ENCODE measurements at regions not wholly inside any gene's neighbourhood (a gene's known extent, or its start where the extent isn't known, plus 50 kb on each side); places are given as distances from the start of the nearest gene placed in this dataset.

DNA sequence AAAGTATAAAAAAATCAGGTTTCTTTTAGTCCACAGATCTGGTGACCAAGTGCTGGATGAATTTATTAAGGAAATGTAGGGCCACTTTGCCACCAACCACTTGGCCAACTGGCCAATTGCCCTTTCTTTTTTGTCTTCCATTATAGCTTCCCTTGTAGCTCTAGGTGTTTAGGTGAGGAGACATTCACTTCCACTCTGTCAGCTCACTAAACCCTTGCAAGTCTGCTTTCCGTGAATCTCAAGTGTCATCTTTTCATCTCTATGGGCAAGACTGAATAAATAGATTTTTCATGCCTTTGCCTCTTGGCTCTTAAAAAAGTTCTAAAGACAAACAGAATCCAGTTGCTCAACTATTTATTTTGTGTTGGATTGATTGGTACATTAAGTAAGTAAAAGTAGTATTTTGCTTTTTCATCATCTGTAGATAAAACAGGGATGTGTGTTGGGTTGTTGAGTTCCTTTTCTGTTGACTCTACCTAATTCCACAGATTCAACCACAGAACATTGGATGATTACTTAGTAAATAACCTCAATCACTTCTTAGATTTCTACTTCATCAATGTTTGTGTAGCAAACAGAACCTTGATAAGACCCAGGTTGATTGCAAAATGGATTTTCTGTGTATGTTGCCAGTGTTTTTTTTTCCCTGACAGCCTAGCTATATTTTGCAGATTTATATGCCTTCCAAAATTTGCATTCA is 68.1 kb upstream of the GRXCR1 start:
- no peak for DNase-seq (ENCODE audit: low read depth)
- in situ Hi-C loops (cut with HindIII; ENCODE audit: low sequenced_read_pairs): no loop called here
- TF ChIP-seq, protein P1, sequence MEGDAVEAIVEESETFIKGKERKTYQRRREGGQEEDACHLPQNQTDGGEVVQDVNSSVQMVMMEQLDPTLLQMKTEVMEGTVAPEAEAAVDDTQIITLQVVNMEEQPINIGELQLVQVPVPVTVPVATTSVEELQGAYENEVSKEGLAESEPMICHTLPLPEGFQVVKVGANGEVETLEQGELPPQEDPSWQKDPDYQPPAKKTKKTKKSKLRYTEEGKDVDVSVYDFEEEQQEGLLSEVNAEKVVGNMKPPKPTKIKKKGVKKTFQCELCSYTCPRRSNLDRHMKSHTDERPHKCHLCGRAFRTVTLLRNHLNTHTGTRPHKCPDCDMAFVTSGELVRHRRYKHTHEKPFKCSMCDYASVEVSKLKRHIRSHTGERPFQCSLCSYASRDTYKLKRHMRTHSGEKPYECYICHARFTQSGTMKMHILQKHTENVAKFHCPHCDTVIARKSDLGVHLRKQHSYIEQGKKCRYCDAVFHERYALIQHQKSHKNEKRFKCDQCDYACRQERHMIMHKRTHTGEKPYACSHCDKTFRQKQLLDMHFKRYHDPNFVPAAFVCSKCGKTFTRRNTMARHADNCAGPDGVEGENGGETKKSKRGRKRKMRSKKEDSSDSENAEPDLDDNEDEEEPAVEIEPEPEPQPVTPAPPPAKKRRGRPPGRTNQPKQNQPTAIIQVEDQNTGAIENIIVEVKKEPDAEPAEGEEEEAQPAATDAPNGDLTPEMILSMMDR (IDR thresholded peaks at IDR 0.05; ENCODE audit: low read depth, low read length, missing control alignments): no peak
- no peak overlapping the region for H3K4me3 ChIP-seq (ENCODE audit: low read depth, low read length)

- in situ Hi-C loops (cut with HindIII; ENCODE audit: low sequenced_read_pairs): no loop called here
Observed at GRCh38 chr4:42821230-42821629, 71.3 kb upstream of the GRXCR1 start.

DNA sequence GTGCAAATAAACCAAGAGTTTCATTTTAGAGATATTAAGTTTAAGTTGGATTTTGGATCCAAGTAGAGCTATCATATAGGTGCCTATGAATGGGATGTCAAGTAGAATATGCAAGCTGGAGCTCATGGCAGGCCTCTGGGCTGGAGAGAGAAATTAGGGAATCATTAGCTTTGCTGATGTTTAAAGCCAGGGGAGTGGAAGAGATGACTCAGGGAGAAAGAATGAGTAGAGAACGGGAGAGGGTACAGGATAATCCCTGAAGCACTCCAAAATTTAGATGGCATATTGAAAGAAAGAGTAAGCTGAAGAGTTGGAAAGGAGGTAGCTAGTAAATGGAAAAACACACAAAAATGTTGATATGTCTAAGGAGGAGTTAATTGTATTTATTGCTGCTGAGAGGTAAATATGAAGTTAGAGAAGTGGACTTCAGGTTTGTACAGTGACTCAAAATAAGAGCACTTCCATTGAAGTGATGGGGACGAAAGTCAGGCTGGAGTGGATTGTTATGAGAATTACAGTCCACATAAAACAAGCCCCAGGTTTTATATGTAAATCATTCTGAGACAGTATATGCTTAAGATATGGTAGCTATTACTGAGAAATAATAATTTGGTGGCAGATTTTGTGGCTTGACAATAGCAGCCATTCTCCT is 72.5 kb upstream of the GRXCR1 start:
- no peak overlapping the region for H3K4me3 ChIP-seq (ENCODE audit: low read depth, low read length)
- in situ Hi-C loops (cut with HindIII; ENCODE audit: low sequenced_read_pairs): no loop called here
- DNase-seq (ENCODE audit: low read depth): no peak
- TF ChIP-seq, protein P1 (IDR thresholded peaks at IDR 0.05; ENCODE audit: low read depth, low read length, missing control alignments): no peak

More at GRCh38 chr4:42821230-42821629, 71.3 kb upstream of the GRXCR1 start:
- TF ChIP-seq, protein P1 (IDR thresholded peaks at IDR 0.05; ENCODE audit: low read depth, low read length, missing control alignments): no peak
- no peak for DNase-seq (ENCODE audit: low read depth)
- H3K4me3 ChIP-seq (ENCODE audit: low read depth, low read length): no peak overlapping the region

- TF ChIP-seq, protein P1 (IDR thresholded peaks at IDR 0.05; ENCODE audit: low read depth, low read length, missing control alignments): no peak
- in situ Hi-C loops (cut with HindIII; ENCODE audit: low sequenced_read_pairs): no loop called here
- no peak overlapping the region for H3K4me3 ChIP-seq (ENCODE audit: low read depth, low read length)
- no peak for DNase-seq (ENCODE audit: low read depth)
Observed at GRCh38 chr4:42817913-42818312, 74.6 kb upstream of the GRXCR1 start.

DNA sequence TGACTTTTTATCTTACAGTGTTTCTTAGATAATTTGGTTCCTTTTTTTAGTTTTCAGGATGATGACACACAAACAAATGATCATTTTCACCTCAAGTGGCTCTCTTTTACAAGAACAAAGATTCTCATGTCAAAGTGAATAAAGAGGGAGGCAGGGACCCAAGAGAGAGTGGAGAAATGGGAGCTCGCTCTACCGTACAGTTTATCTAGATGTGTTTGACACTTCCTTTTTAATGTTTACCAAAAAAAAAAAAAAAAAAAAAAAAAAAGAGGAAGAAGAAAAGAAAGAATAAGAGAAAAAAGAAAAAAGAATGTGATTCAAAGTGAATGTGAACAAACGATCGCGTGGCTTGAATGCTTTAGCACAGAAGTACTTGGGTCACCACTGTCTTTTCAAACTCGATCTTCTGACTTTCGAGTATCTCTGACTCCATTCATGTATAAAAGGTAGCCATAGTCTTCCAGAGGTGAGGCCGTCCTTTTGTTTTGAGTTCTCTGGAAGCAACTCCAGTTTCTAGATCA is 75.6 kb upstream of the GRXCR1 start:
- no peak overlapping the region for H3K4me3 ChIP-seq (ENCODE audit: low read depth, low read length)
- TF ChIP-seq, protein P1 (IDR thresholded peaks at IDR 0.05; ENCODE audit: low read depth, low read length, missing control alignments): no peak
- no peak for DNase-seq (ENCODE audit: low read depth)
- in situ Hi-C loops (cut with HindIII; ENCODE audit: low sequenced_read_pairs): no loop called here

DNA sequence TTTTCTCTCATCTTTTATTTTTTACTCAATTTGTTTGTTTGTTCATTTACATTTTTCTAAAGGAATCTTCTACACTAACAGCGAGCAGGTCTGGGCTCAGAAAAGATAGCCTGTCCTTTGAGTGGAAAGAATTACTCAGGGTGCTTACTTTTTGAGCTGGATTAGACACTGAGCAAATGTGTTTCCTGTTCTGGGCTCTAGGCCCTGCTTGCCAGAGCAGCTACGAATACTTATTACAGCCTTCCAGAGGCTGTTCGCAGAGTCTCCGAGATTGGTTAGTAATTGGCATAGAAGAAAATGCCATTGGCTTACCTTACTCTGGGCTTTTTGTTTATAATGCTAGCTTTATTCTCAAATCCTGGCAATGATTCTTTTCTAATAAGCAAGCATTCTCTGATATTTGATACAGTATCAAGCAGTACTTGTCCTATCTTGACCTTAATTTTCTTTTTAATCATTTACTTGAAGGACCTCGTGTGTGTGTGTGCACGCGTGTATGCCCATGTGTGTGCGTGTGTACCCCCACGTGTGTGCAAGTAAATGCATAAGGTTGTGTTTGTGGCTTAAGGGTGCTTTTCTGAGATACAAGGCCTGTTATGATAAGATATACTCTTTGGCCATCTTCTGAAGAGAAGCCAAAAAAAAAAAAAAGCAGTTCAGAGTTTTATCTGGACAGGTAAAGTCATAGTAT is 76.2 kb upstream of the GRXCR1 start:
- no peak for DNase-seq (ENCODE audit: low read depth)
- no peak overlapping the region for H3K4me3 ChIP-seq (ENCODE audit: low read depth, low read length)
- in situ Hi-C loops (cut with HindIII; ENCODE audit: low sequenced_read_pairs): no loop called here

More for the DNA sequence above, 76.2 kb upstream of the GRXCR1 start:
- TF ChIP-seq, protein P1 (IDR thresholded peaks at IDR 0.05; ENCODE audit: low read depth, low read length, missing control alignments): no peak
